Liver (tissue), 8 donors: ENCODE measurements at regions not wholly inside any gene's neighbourhood (a gene's known extent, or its start where the extent isn't known, plus 50 kb on each side); places are given as distances from the start of the nearest gene placed in this dataset.

Source experiments
- DNase-seq: peaks from one replicate; pipeline ENCODE4 v3.0.0-alpha.2; 2017; ENCODE audit warnings: low spot score
- H3K27ac ChIP-seq, 2 donors: one replicate each; pipeline ENCODE4 v1.7.0; 2013; ENCODE audit warnings: inconsistent platforms in 2 of 2, low read length in 2 of 2, control low read depth in 1 of 2, low read depth in 1 of 2, mild to moderate bottlenecking in 1 of 2
- H3K27me3 ChIP-seq, 4 donors: one replicate each; pipeline versions ENCODE4 v1.6.1 to v1.7.0; 2013; ENCODE audit warnings: low read length in 3 of 4, inconsistent platforms in 1 of 4, mild to moderate bottlenecking in 1 of 4, moderate library complexity in 1 of 4; ENCODE audit not compliant: control insufficient read depth in 4 of 4, insufficient read depth in 4 of 4
- H3K36me3 ChIP-seq, 4 donors: one replicate each; pipeline versions ENCODE4 v1.6.1 to v1.7.0; 2013; ENCODE audit warnings: low read length in 3 of 4, mild to moderate bottlenecking in 3 of 4, low read depth in 1 of 4, moderate library complexity in 1 of 4; ENCODE audit not compliant: control insufficient read depth in 4 of 4, insufficient read depth in 3 of 4
- H3K4me1 ChIP-seq, 4 donors: one replicate each; pipeline versions ENCODE4 v1.6.1 to v1.7.0; 2013; ENCODE audit warnings: low read length in 3 of 4, mild to moderate bottlenecking in 3 of 4, moderate library complexity in 1 of 4; ENCODE audit not compliant: control insufficient read depth in 4 of 4, insufficient read depth in 4 of 4
- H3K4me3 ChIP-seq, 3 donors: one replicate each; pipeline versions ENCODE4 v1.6.1 to v1.7.0; 2013; ENCODE audit warnings: low read length in 3 of 3, control low read depth in 1 of 3, low read depth in 1 of 3, mild to moderate bottlenecking in 1 of 3
- H3K9ac ChIP-seq, 2 donors: one replicate each; pipeline ENCODE4 v1.7.0; 2013; ENCODE audit warnings: low read length in 2 of 2, mild to moderate bottlenecking in 2 of 2, moderate library complexity in 2 of 2, control low read depth in 1 of 2, low read depth in 1 of 2
- H3K9me3 ChIP-seq, 4 donors: one replicate each; pipeline versions ENCODE4 v1.6.1 to v1.7.0; 2013; ENCODE audit warnings: low read length in 3 of 4; ENCODE audit not compliant: control insufficient read depth in 4 of 4
- EGR1 ChIP-seq, 2 donors: IDR thresholded peaks; 2 replicates each; pipeline ENCODE4 v1.6.1; 2016 to 2018; ENCODE audit warnings: antibody characterized with exemption in 2 of 2, low read depth in 2 of 2
- FOXA1 ChIP-seq: IDR thresholded peaks from 2 replicates; pipeline ENCODE4 v1.6.1; 2016; ENCODE audit warnings: antibody characterized with exemption
- FOXA2 ChIP-seq: IDR thresholded peaks from 2 replicates; pipeline ENCODE4 v1.6.1; 2016; ENCODE audit warnings: antibody characterized with exemption
- GABPA ChIP-seq, 2 donors: IDR thresholded peaks in 1 of 2; conservative IDR thresholded peaks in 1 of 2; 2 replicates each; pipeline ENCODE4 v1.6.1; 2016; ENCODE audit warnings: antibody characterized with exemption in 2 of 2, mild to moderate bottlenecking in 1 of 2, moderate library complexity in 1 of 2
- HNF4A ChIP-seq, 2 donors: conservative IDR thresholded peaks; 2 replicates each; pipeline ENCODE4 v1.6.1; 2016; ENCODE audit warnings: antibody characterized with exemption in 2 of 2, mild to moderate bottlenecking in 2 of 2
- HNF4G ChIP-seq: IDR thresholded peaks from 2 replicates; pipeline ENCODE4 v1.6.1; 2016; ENCODE audit warnings: antibody characterized with exemption
- JUND ChIP-seq, 2 donors: IDR thresholded peaks; 2 replicates each; pipeline ENCODE4 v1.6.1; 2016; ENCODE audit warnings: antibody characterized with exemption in 2 of 2
- NR2F2 ChIP-seq: IDR thresholded peaks from 2 replicates; pipeline ENCODE4 v1.6.1; 2016; ENCODE audit warnings: antibody characterized with exemption
- RAD21 ChIP-seq, 2 donors: IDR thresholded peaks; 2 replicates each; pipeline ENCODE4 v1.6.1; 2016; ENCODE audit warnings: antibody characterized with exemption in 2 of 2, mild to moderate bottlenecking in 2 of 2
- RXRA ChIP-seq, 2 donors: IDR thresholded peaks; 2 replicates each; pipeline ENCODE4 v1.6.1; 2017 to 2018; ENCODE audit warnings: antibody characterized with exemption in 2 of 2, mild to moderate bottlenecking in 1 of 2
- SP1 ChIP-seq: IDR thresholded peaks from 2 replicates; pipeline ENCODE4 v1.6.1; 2018; ENCODE audit warnings: antibody characterized with exemption, mild to moderate bottlenecking
- TAF1 ChIP-seq: conservative IDR thresholded peaks from 2 replicates; pipeline ENCODE4 v1.6.1; 2016; ENCODE audit warnings: antibody characterized with exemption, mild to moderate bottlenecking
- YY1 ChIP-seq: IDR thresholded peaks from 2 replicates; pipeline ENCODE4 v1.6.1; 2016; ENCODE audit warnings: antibody characterized with exemption, mild to moderate bottlenecking
- WGBS: extraction: QIAGEN DNeasy Blood & Tissue Kit; methylation state at CpG from one replicate; pipeline ENCODE4 v1.1.7; 2013; 5-methylcytosine and 5-hydroxymethylcytosine counted together
- TF ChIP-seq, protein P1 (sequence below): fragments of 150-350 bp; IDR thresholded peaks from 2 replicates; pipeline ENCODE4 v1.5.1; 2017; ENCODE audit warnings: improper control_type of control experiment, low read depth, low read length; ENCODE audit not compliant: missing input control
- TF ChIP-seq, protein P2 (sequence below): IDR thresholded peaks from 2 replicates; pipeline ENCODE4 v1.6.1; 2016; ENCODE audit warnings: antibody characterized with exemption
- TF ChIP-seq, protein P3 (sequence below): IDR thresholded peaks from 2 replicates; pipeline ENCODE4 v1.6.1; 2016; ENCODE audit warnings: antibody characterized with exemption
- TF ChIP-seq, protein P4 (sequence below): IDR thresholded peaks from 2 replicates; pipeline ENCODE4 v1.6.1; 2016; ENCODE audit warnings: antibody characterized with exemption, mild to moderate bottlenecking
- TF ChIP-seq, protein P5 (sequence below): IDR thresholded peaks from 2 replicates; pipeline ENCODE4 v1.6.1; 2016; ENCODE audit warnings: antibody characterized with exemption
- donor health status: healthy.
- donor health status: healthy.
- donor health status: healthy.
- donor health status: healthy.
- donor health status: healthy.

DNA sequence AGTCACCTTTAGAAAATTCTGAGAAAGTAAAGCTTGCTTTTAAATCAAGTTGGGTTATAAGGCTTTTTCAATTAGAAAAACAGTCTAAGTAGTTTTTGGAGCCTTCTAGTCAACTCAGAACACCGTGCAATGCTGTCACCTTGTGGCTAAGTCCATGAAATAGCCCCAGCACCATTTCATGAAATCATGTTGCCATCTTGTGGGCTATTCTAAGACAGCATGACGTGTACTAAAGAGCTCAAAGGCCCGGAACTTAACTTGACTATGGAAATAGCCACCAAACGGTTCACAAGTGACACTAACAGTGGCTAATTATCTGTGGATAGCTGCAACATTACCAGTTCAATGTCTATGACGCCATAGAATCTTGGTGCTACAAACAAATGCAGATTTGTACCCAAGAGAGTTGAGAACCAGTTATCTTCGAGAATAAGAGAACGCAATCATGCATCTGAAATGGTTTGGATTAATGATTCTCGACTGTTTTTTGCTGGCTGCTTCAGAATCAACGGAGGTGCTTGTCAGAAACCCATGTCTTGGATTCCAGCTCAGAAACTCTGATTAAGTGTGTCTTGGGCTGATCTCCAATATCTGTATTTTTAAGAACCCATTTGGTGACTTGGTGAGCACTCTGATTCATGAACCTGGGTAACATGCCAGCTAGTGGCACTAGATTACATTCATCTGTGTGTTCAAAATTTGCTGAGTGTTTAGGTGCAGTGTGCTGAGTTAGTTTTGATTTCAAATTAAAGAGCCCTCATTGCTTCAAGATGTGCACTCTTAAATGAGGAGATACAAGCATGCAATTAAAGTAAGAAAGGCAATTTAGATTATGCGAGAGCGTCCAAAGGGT lies 111.2 kb upstream of the MCTP2 start:
- peak; percentile 40 for DNase-seq
- 48% methylated on average over 11 of the region's 11 CpGs for WGBS
- Histone ChIP-seq H3K4me3 (no peak overlapping the region), H3K27me3 (peaks cover 0 to 2% (median under 1%) of the 10 kb centered on the region in 4 donors), H3K36me3 (no peaks in the 10 kb centered on the region), H3K9ac (no peak overlapping the region), H3K9me3 (no peaks in the 10 kb centered on the region), H3K27ac (no peak overlapping the region), H3K4me1 (no peaks in the 10 kb centered on the region)
- TF ChIP-seq HNF4A (conservative IDR thresholded peaks at IDR 0.05) (peak in 1 of 2 donors; percentile 9), YY1 (peak; percentile 67), JUND (IDR thresholded peaks at IDR 0.05) (peak in 1 of 2 donors; percentile 11), RAD21 (IDR thresholded peaks at IDR 0.05) (peak; percentile 90 to 93)
- TF ChIP-seq, protein P1, sequence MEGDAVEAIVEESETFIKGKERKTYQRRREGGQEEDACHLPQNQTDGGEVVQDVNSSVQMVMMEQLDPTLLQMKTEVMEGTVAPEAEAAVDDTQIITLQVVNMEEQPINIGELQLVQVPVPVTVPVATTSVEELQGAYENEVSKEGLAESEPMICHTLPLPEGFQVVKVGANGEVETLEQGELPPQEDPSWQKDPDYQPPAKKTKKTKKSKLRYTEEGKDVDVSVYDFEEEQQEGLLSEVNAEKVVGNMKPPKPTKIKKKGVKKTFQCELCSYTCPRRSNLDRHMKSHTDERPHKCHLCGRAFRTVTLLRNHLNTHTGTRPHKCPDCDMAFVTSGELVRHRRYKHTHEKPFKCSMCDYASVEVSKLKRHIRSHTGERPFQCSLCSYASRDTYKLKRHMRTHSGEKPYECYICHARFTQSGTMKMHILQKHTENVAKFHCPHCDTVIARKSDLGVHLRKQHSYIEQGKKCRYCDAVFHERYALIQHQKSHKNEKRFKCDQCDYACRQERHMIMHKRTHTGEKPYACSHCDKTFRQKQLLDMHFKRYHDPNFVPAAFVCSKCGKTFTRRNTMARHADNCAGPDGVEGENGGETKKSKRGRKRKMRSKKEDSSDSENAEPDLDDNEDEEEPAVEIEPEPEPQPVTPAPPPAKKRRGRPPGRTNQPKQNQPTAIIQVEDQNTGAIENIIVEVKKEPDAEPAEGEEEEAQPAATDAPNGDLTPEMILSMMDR, result peak; percentile 81
- TF ChIP-seq, protein P2, sequence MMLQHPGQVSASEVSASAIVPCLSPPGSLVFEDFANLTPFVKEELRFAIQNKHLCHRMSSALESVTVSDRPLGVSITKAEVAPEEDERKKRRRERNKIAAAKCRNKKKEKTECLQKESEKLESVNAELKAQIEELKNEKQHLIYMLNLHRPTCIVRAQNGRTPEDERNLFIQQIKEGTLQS, result no peak
- TF ChIP-seq, protein P3, sequence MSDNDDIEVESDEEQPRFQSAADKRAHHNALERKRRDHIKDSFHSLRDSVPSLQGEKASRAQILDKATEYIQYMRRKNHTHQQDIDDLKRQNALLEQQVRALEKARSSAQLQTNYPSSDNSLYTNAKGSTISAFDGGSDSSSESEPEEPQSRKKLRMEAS, result no peak

DNA sequence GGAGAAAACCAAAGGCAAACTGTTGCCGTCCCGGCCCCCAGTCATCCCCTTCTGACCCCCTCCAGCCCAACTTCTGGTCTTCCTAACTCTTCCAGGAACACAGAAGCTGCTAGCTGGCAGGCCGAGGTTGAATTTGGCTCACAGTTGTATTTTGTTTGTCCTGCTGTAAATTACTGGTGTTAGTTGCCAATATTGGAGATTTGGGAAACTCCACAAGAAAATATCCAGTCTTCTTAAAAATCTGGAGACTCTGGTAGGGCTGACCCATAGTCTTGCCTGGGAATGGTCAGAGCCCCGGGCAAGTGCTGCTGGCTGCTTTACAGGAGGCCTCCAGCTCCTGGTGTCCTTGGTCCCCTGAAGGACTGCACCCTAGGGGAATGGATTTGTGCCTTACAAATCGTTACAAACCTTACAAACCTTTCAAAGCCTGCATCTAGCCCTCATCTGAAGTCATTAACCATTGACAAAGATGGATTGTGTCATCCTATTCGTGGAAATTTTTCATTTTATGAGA lies 112.0 kb upstream of the MCTP2 start:
- Histone ChIP-seq H3K27ac (no peak overlapping the region), H3K9ac (no peak overlapping the region), H3K36me3 (no peaks in the 10 kb centered on the region), H3K27me3 (peaks cover 0 to 2% (median 0%) of the 10 kb centered on the region in 4 donors), H3K4me1 (no peaks in the 10 kb centered on the region), H3K9me3 (no peaks in the 10 kb centered on the region), H3K4me3 (no peak overlapping the region)
- TF ChIP-seq JUND (IDR thresholded peaks at IDR 0.05) (no peak), NR2F2 (no peak), HNF4A (conservative IDR thresholded peaks at IDR 0.05) (no peak), GABPA (IDR thresholded peaks at IDR 0.05 in 1 of 2, conservative IDR thresholded peaks at IDR 0.05 in 1 of 2) (no peak), RAD21 (IDR thresholded peaks at IDR 0.05) (no peak), EGR1 (IDR thresholded peaks at IDR 0.05; ENCODE audit: low read depth in 2 of 2) (no peak), TAF1 (no peak), SP1 (no peak), HNF4G (no peak), RXRA (IDR thresholded peaks at IDR 0.05) (no peak), YY1 (no peak), FOXA1 (no peak), FOXA2 (no peak)
- TF ChIP-seq, protein P1, result no peak
- TF ChIP-seq, protein P4, sequence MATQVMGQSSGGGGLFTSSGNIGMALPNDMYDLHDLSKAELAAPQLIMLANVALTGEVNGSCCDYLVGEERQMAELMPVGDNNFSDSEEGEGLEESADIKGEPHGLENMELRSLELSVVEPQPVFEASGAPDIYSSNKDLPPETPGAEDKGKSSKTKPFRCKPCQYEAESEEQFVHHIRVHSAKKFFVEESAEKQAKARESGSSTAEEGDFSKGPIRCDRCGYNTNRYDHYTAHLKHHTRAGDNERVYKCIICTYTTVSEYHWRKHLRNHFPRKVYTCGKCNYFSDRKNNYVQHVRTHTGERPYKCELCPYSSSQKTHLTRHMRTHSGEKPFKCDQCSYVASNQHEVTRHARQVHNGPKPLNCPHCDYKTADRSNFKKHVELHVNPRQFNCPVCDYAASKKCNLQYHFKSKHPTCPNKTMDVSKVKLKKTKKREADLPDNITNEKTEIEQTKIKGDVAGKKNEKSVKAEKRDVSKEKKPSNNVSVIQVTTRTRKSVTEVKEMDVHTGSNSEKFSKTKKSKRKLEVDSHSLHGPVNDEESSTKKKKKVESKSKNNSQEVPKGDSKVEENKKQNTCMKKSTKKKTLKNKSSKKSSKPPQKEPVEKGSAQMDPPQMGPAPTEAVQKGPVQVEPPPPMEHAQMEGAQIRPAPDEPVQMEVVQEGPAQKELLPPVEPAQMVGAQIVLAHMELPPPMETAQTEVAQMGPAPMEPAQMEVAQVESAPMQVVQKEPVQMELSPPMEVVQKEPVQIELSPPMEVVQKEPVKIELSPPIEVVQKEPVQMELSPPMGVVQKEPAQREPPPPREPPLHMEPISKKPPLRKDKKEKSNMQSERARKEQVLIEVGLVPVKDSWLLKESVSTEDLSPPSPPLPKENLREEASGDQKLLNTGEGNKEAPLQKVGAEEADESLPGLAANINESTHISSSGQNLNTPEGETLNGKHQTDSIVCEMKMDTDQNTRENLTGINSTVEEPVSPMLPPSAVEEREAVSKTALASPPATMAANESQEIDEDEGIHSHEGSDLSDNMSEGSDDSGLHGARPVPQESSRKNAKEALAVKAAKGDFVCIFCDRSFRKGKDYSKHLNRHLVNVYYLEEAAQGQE, result no peak
- TF ChIP-seq, protein P2, result no peak
- TF ChIP-seq, protein P3, result no peak
- TF ChIP-seq, protein P5, sequence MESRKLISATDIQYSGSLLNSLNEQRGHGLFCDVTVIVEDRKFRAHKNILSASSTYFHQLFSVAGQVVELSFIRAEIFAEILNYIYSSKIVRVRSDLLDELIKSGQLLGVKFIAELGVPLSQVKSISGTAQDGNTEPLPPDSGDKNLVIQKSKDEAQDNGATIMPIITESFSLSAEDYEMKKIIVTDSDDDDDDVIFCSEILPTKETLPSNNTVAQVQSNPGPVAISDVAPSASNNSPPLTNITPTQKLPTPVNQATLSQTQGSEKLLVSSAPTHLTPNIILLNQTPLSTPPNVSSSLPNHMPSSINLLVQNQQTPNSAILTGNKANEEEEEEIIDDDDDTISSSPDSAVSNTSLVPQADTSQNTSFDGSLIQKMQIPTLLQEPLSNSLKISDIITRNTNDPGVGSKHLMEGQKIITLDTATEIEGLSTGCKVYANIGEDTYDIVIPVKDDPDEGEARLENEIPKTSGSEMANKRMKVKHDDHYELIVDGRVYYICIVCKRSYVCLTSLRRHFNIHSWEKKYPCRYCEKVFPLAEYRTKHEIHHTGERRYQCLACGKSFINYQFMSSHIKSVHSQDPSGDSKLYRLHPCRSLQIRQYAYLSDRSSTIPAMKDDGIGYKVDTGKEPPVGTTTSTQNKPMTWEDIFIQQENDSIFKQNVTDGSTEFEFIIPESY, result no peak
- 50% methylated on average over 6 of the region's 6 CpGs for WGBS
- no peak for DNase-seq
